ENCODE measurements at regions not wholly inside any gene's neighbourhood (a gene's known extent, or its start where the extent isn't known, plus 50 kb on each side); places are given as distances from the start of the nearest gene placed in this dataset.

DNA sequence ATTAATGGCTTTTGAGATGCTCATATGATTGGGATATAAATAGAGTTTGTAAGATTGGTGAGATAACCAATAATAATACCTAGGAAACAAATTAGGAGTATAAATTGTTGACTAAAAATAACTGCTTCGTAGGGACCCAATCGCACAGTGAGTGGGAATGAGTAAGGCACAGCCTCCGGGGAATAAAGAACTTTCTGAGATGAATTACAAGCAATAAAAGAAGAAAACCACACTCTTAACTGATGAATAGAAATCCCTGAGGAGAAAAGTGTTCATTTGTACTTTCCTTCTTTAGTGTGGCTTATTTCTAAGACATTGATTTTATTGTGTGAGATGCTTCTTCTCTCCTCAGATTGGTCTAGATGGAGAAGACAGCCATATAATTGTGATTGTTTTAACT lies 443.4 kb upstream of the PRMT6 start:
- DNase-seq = no peak

DNA sequence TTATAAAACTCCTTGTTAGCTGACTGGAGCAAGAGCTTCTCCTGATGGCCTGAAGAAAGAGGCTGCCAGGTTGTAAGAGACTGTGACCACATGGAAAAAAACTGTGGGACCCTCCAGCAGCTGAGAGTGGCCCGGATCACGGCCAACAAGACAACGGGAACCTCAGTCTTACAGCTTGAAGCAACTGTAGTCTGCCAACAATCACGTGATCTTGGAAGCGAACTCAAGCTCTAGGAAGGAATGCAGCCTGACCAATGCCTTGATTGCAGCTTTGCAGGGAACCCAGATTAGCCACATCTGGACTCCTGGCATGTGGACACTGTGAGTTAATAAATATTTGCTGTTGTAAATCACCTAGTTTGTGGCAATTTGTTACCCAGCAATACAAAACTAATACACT lies 442.6 kb upstream of the PRMT6 start:
- DNase-seq = no peak

DNA sequence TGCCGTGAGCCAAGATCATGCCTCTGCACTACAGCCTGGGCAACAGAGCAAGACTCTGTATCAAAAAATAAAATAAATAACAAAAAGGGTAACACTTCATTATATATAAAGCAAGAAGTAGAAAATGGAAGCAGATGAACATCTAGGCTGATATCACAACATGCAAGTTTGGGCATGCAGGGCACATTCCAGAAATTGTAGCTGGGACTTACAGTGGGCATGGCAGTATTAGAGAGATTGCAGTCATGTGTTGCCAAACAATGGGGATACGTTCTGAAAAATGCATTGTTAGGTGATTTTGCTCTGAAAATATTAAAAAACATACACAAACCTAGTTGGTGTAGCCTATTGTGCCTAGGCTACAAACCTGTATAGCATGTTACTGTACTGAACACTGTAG lies 441.0 kb upstream of the PRMT6 start:
- DNase-seq = no peak

DNA sequence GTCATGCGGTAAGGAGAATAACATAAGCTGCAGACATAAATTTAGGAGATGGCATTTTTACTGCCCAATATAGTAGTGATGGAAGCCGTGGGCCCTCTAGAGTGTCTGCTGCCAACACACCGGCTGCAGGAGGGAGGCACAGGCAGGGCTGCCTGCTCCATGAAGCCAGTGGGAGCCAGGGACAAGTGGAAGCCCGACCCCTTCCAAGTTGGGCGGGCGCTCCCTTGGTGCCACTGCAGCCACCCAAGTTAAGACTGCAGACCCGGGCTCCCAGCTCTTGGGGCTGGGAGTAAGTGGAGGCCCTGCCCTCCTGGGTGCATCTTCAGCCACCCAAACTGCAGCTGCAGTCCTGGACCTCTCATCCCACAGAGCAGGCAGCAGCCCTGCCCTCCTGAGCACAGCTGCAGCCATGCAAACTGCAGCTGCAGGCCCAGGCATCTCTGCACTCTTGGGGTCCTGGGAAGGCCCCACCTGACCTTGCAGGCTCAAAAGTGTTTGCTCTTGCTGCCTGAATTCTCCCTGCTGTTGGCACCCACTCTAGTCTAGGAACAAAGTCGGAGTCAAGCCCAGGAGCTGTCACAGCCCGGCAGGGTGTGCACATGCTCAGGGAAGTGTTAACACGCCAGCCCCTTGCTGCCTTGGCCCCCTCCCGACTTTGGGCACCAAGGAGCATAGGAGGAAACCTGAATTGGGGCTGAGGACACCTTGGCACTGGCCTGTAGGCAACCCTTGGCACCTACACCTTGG lies 437.2 kb upstream of the PRMT6 start:
- DNase-seq = no peak

DNA sequence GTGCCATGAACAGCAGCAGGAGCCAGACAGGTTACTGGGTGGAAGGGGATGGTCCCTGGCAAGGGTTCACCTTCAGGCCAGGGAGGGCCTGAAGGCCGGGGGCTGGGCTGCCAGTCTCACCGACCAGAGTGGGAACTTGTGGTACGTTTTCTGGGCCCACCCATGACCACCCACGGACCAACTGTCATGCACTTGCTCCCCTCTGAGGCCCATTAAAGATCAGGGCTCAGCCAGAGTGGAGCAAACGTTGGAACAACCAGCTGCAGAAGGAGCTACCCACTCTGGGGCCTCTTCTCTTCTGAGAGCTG lies 436.7 kb upstream of the PRMT6 start:
- DNase-seq = no peak

DNA sequence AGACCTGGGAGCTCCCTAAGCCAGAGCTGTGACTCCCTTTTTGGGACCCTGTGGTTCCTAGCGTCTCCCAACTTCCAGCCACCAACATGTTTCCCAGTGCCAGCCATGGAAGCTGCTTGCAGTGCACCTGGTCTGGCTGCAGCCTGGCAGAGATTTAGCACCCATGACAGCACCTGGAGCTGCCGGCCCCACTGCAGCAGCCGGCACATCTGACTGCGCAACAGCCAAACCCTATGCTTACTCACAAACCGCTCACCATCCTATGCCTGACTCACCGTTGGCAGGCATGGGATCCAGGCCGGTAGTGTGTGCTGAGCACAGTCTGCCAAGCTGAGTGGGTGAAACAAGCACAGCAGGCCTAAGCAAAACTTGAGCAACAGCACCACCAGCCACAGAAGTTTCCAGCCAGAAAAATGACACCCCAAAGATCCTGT lies 435.9 kb upstream of the PRMT6 start:
- DNase-seq = no peak

DNA sequence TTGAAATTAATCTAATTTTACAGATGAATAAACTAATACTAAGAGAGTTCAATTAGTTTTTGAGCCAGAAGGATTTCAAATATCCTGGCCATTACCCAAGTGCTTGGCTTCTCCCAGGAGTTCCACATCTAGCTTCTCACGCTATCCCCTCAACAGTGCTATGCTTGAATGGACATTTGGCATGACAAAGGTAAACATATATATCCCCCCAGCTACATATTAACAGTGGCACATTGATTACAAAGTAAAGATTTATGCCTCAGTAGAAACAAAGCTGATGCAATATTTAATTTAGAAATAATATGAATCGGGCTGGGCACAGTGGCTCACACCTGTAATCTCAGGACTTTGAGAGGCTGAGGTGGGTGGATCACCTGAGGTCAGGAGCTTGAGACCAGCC lies 434.6 kb upstream of the PRMT6 start:
- no peak for DNase-seq

DNA sequence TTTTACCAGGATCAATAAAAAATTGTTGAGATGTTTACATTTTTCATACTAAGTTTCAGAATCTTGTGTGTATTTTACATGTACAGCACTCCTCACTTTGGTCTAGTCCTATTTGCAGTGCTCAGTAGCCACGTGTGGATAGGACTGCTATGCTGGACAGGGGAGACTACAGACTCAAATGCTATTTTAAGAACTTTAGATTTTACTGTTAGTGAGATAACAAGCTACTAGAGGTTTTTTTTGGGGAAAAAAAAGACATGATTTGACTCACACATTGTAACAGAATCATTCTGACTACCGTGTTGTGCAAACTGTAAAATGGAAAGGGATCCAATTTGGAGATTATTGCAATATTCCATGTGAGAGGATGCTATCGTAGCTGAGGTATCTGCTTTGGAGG lies 418.9 kb upstream of the PRMT6 start:
- DNase-seq = no peak

DNA sequence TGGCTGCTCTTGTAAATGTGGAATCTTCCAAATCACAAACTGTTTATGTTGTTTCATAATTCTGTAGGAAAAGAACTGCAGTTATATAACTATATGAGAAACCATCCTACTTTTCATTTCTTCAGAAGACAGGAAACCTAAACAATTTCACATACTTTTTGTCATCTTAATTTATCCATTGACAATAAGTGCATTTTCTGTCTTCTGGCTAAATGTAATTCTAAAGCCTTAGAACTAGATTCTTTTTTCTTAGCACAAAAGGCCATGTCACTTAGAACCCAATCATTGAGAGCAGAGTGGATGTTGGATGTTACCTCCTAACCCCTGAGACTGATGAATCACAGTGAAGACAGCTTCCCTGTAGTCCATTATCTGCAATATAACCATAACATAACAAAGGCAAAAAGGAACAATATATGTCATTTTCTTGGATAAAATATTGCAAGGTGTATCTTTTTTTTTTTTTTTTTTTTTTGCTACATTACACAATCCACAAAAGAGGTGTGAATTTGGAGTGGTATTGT lies 410.2 kb upstream of the PRMT6 start:
- DNase-seq = no peak

DNA sequence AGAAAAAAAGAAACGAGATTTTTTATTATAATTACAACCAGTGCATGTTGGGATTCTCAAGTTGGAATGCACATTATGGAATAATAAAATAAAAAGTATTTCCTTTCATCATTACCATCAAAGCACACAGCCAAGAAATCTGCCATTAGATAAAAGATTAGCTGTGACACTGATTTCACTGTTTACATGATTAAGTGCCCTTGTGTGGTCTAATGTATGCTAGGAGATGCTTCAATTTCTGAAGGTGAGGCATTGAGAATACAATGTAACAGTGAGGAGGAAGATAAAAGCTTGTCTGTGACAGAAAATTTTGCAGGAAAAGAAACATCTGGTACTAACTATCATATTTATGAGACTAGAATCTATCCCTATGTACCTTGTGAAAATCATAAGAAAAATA lies 409.7 kb upstream of the PRMT6 start:
- no peak for DNase-seq

DNA sequence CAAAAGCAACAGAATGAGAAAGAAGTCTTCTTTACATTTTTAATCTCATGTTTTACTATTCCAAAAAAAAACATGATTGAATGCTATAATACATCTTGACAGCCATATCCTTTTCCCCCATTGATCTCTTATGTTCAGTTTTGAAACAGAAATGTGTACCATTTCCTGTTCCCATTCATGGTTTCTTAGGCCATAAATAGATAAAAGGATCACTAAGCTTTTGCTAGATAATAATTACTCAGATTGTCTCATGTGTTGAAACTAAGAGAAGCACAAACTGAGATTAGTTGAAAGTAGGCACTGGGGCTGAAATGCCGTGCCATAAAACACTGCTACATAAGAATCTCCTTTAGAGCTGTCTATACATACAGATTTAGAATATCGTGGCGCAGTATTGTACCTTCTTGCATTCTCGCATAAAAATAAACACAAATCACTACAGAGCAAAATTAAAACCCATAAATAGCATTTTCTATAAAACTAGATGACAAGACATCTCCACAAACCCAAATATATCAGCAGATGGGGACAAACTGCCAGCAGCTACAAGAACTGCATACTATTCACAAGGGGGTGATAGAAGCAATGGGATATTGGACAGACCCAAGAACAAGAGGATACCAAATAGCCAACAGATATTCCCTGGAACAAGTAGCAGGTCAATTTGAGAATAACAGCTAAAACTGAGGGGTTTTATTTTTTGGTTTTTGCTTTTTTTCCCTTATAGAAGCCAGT lies 405.3 kb upstream of the PRMT6 start:
- DNase-seq = no peak

DNA sequence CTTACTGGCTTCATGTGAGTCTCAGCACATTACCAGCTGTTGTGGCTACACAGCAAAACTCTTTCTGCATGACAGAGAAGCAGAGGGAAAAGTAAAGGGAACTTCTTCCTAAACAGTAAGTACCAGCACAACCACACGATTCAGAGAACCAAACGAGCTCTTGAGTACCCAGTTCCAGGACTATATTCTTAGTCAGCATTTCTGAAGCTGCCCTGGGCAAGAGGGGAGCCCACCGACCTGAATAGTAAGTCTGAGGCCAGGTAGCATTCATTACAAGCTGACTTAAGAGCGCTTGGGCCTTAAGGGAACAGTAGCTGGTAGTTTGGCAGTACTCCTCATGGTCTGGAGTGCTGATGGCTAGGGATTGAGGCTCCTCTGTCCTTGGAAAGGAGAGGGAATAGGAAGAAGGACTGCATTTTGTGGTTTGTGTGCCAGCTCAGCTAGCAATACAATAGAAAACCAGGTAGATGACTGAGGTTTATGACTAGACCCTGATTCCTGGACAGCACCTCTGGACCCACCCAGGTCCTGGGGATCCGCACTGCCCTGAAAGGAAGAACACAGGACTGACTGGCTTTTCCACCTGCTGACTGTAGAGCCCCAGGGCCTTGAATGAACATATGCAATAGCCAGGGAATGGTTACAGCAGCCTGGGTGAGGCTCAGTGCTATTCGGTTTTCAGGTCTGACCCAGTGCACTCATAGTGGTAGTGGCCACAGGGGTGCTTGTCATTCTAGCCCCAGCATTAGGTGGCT lies 396.8 kb upstream of the PRMT6 start:
- no peak for DNase-seq

DNA sequence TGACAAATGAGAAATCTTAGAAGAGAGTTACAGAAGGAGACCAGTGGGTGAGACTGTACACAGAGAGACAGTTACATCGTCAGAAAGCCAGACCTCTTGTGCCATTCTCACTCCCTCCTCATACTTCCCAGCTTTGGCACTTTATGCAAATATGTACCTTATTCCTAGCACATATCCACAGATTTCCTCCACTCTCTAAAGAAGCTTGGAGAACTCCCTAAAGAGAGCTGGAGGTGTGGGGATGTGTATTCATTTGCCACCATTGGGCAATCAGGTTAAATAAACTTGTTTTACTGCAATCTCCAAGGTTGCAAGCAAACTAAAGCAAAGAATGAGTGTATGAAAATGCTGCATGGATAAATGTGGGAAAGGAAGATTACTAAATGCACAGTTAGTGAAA lies 380.9 kb upstream of the PRMT6 start:
- DNase-seq = no peak

DNA sequence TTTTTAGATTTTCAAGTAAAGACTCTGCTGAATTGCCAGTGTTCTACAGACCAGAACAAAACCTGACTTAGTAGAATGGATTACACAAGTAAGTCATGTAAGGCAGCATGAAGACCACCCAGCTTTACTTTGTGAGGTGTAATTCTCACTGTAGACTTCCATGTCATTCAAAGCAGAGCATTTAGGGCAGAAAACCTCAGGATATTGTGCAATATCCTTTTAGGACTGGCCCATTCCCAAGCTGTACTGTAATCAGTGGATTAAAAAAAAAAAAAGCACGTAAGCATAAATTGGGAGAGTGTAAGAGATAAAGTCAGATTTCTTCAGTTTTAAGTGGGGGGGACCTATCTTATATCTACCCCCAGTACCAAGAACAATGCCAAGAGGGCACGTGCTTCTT lies 380.5 kb upstream of the PRMT6 start:
- no peak for DNase-seq

DNA sequence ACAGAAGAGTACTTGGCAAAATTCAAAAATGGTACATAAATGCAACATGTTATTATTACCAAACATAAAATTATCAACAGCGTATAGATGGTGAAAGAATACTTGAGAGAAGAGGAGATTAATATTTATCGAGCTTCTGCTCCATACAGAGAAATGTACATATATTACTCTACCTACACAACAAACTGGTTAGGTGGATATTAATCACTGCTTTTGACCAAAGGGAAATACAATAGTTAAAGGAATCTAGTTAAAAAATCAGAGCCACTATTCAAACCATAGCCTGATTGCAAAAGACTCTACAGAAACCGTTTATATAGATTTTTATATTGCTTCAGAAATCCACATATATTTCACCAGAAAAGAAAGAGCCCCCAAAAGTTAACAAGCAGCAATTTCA lies 379.3 kb upstream of the PRMT6 start:
- DNase-seq = no peak

DNA sequence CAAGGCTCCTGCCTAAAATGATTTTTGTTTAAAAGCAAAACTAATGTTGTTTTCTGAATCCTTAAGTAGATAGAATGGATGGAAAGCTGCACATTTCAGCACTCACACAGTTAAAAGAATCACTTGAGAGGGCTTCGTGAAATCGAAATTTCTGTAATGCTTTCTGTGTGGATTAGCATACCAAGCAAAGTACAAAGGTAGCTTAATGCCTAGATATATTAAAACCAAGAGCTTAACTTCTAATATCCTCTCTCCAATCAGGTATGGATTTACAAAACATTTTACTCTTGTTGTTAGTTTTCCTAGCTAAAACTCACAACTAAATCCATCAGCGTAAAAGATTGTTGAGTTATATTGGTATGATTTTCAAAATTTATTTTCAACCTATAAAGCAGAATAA lies 378.8 kb upstream of the PRMT6 start:
- DNase-seq = no peak

DNA sequence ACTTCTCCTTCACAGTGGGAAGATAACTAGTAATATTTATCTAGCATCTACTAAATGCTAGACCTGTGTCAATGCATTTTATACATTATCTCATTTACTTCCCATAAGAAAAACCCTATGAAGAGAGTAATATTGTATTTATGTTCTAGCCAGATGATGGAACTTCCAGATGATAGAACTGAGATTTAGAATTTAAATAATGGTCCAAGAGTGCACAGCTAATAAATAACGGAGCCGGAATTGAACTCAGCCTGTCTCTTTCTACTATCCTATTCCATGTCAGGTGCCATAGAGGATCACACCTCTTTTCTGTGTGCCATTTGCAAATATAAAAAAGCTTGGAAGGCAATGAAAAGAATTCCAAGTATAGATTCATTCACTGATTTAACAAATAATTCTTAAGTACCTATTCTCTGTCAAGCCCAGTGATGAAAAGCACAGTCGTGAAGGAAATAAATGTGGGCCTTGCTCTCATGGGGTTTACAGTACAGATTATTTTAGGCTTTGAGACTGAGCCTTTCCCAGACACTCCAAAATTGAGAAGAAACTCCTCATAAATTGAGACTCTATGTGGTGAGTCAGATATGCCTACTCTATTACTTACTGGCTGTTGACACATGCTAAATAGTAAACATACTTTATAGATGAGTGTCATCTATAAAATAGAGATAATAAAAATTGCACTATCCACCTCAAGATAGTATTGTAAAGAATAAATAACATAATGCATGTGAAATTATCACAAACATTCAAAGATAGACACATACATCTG lies 378.0 kb upstream of the PRMT6 start:
- DNase-seq = no peak

DNA sequence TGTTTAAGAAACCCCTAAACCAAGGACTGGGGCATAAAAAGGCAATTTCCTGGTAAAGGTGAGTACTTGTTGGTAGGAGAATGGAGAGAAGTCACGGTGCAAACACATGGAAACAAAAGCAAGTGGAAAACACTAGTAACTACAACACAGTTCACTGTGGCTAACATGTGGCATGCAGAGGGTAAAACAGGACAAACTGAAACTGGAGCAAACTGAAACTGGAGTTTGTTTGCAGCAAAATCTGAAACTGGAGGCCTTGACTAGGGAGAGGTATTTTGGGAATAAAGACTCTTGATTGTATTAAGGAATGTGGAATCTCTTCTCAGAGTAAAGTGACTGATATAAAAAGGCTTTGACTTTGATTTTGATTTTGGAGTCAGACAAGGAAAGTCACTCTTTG lies 376.3 kb upstream of the PRMT6 start:
- DNase-seq = no peak

DNA sequence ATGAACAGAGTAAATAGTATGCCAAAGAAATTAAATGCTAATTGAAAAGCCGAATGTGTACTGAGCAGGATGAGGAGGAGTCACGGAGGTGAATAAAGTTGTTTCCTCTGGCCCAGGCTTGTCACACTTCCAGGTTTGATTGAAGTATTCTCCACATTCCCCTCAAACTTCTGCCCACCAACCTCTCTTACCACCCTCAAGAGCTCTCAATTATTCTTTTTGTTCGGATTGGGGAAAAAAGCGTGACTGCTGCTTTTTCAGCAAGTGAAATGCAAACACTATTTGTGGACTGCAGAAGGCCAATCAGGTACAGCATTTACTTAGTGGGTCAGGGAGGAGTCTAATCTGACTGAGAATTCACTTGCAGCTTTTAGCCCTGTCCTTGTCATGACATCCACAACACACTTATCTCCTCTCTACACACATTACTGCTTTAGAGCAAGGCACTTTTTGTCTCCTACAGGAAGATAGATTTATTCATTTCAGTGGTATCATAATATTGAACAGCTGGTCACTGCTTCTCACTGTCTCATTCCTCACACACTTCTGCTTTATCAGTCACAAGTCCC lies 375.6 kb upstream of the PRMT6 start:
- no peak for DNase-seq

DNA sequence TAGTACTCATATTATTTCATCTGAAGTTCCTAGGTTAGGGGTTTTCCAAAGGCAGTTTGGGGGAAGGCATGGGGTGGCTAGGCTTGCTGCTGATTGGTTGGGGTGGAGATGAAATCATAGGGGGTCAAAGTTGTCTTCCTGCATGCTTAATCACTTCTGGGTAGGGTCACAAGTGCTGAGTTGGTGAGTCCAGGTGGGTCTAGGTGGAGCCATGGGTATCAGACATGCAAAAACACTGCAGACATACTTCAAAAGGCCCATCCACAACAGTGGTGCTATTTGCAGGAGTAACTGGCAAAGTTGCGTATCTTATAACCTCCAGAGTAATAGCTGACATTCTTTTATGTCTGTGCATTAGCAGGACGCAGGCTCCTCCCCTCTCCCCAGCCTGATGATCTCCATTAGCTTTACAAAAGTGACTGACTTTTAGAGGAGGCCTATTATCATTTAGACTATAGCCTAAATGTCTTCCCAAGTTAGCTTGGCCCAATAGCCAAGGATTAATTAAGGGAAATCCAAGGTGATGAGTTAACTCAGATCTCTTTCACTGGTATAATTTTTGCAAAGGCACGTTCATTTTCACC lies 374.4 kb upstream of the PRMT6 start:
- no peak for DNase-seq

DNA sequence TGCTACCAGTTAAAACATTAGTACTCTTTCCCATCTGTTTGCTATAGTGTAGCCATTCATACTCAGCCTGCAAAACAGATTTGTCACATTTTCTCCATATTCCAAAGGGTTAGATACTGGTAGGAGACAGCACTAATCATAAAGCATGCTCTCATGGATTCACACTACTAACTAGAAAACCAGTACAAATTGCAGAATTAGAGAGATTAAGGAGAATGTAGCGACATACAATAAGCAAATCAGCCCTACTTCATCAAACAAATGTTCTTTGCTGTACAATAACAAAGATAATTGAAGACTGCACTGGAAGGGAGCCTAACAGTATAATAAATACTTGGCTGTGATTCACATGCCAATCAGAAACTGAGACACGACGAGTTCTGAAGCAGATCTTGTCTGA lies 368.0 kb upstream of the PRMT6 start:
- no peak for DNase-seq

DNA sequence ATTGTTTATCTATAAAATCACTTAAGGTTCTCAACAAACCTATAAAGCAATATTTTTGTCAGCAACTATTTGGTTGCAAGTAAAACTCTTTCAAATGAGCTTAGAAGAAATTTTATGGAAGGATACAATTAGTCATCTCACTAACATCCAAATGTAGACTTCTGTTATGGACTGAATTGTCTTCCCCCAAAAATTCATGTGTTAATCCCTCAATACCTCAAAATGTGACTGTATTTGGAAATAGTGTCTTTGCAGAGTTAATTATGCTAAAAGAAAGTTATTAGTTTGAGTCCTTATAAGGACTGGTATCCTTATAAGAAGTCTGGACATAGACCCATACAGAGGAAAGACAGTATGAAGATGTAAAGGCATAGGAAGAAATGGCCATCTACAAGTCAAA lies 357.8 kb upstream of the PRMT6 start:
- no peak for DNase-seq
